ENCODE measurements at regions not wholly inside any gene's neighbourhood (a gene's known extent, or its start where the extent isn't known, plus 50 kb on each side); places are given as distances from the start of the nearest gene placed in this dataset.

DNA sequence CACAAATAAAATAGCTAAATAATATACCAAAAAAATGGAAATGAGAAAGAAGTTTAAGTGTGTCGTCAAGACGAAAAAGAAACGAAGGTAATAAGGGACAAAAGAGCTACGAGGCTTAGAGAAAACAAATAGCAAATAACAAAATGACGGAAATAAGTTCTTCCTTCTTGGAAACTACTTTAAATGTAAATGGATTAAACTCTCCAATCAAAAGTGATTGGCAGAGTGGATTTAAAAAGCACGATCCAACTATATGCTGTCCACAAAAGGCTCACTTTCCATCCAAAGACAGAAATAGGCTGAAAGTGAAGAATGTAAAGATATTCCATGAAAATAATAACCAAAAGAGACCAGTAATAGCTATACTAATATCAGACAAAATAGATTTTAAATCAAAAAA lies 82.4 kb downstream of the DIO3 start:
- TF ChIP-seq, protein P1, sequence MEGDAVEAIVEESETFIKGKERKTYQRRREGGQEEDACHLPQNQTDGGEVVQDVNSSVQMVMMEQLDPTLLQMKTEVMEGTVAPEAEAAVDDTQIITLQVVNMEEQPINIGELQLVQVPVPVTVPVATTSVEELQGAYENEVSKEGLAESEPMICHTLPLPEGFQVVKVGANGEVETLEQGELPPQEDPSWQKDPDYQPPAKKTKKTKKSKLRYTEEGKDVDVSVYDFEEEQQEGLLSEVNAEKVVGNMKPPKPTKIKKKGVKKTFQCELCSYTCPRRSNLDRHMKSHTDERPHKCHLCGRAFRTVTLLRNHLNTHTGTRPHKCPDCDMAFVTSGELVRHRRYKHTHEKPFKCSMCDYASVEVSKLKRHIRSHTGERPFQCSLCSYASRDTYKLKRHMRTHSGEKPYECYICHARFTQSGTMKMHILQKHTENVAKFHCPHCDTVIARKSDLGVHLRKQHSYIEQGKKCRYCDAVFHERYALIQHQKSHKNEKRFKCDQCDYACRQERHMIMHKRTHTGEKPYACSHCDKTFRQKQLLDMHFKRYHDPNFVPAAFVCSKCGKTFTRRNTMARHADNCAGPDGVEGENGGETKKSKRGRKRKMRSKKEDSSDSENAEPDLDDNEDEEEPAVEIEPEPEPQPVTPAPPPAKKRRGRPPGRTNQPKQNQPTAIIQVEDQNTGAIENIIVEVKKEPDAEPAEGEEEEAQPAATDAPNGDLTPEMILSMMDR (IDR thresholded peaks at IDR 0.05; ENCODE audit: partially characterized antibody, unreplicated experiment): no peak

DNA sequence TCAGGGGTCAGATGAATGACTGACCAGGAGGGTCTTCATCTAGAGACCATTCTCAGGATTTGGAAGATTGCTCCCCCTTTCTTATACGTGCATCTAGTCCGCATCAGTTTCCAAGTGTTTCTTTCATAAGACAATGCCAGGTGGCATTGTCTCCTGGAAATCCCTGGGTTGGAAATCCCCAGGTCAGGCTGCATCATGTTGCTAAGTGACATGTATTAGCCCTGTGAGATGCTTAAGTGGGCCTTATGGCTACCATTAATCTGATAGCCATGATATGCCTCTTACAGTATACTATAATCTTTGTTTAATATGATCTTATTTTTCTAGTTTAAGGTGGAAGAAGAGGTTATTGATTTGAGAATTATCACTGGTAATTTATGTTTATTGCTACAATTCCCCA lies 92.8 kb downstream of the DIO3 start:
- peaks cover 4% of the 10 kb centered on the region for H3K9me3 Mint-ChIP-seq (ENCODE audit: unreplicated experiment)
- TF ChIP-seq, protein P1 (IDR thresholded peaks at IDR 0.05; ENCODE audit: partially characterized antibody, unreplicated experiment): no peak
- H3K4me1 Mint-ChIP-seq (ENCODE audit: low read depth, unreplicated experiment): no peaks in the 10 kb centered on the region
- no peak overlapping the region for H3K4me3 Mint-ChIP-seq (ENCODE audit: unreplicated experiment)
- no peak overlapping the region for H3K27ac Mint-ChIP-seq (ENCODE audit: unreplicated experiment)
- H3K36me3 Mint-ChIP-seq (ENCODE audit: unreplicated experiment): peaks cover 6% of the 10 kb centered on the region
- no peaks in the 10 kb centered on the region for H3K27me3 Mint-ChIP-seq (ENCODE audit: unreplicated experiment)
- no peak for DNase-seq

More for the DNA sequence above, 82.4 kb downstream of the DIO3 start:
- DNase-seq: no peak
- Mint-ChIP-seq H3K4me1 (ENCODE audit: low read depth, unreplicated experiment) (no peaks in the 10 kb centered on the region), H3K9me3 (ENCODE audit: unreplicated experiment) (no peaks in the 10 kb centered on the region), H3K36me3 (ENCODE audit: unreplicated experiment) (no peaks in the 10 kb centered on the region), H3K27ac (ENCODE audit: unreplicated experiment) (no peak overlapping the region), H3K4me3 (ENCODE audit: unreplicated experiment) (no peak overlapping the region), H3K27me3 (ENCODE audit: unreplicated experiment) (peaks cover 4% of the 10 kb centered on the region)

DNA sequence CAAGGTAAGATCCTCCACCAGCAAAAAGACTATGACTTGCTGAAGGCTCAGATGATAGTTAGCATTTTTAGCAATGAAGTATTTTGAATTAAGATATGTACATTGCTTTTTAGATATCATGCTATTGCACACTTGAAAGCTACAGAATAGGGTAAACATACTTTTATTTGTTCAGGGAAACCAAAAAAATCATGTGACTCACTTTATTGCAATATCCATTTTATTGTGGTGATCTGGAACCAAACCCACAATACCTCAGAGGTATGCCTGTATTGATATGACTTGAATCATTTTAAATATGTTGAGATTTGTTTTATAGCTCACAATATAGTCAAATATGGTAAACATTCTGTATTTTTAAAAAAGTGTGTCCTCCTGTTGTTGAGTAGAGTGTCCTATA lies 96.1 kb downstream of the DIO3 start:
- H3K27me3 Mint-ChIP-seq (ENCODE audit: unreplicated experiment): no peaks in the 10 kb centered on the region

DNA sequence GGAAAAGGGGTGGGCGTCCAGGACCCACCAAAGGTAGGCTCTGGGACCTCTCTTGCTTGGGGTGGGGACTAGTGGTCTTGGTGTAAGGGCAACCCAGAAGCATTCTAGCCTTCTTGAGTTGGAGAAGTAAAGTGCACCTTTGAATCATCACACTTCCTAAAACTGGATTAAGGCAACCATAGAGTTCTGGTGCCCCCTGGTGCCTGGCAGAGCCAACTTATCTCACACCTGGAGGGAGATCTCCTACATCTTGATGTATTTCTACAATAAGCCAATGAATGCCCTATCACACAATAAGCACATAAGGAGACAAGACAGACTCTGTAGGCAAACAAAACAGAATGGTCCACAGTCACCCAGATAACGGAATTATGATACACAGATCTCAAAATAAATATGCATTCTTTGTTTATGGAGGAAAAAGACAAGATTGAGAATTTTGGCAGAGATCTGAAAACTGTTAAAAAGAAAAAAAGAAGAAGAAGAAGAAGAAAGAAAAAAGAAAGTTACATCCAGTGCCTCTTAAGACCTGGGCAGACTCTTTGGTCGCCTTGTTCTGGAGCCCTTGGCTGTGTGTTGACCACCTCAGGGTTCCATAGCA lies 95.9 kb upstream of the PPP2R5C start:
- peaks cover 2% of the 10 kb centered on the region for H3K27me3 Mint-ChIP-seq (ENCODE audit: unreplicated experiment)
- no peaks in the 10 kb centered on the region for H3K9me3 Mint-ChIP-seq (ENCODE audit: unreplicated experiment)
- H3K4me3 Mint-ChIP-seq (ENCODE audit: unreplicated experiment): no peak overlapping the region
- peaks cover 10% of the 10 kb centered on the region for H3K36me3 Mint-ChIP-seq (ENCODE audit: unreplicated experiment)
- H3K27ac Mint-ChIP-seq (ENCODE audit: unreplicated experiment): no peak overlapping the region
- TF ChIP-seq, protein P1 (IDR thresholded peaks at IDR 0.05; ENCODE audit: partially characterized antibody, unreplicated experiment): no peak
- DNase-seq: peak; percentile 58
- H3K4me1 Mint-ChIP-seq (ENCODE audit: low read depth, unreplicated experiment): no peaks in the 10 kb centered on the region

More for the DNA sequence above, 96.1 kb downstream of the DIO3 start:
- no peak for DNase-seq
- Mint-ChIP-seq H3K36me3 (ENCODE audit: unreplicated experiment) (no peaks in the 10 kb centered on the region), H3K9me3 (ENCODE audit: unreplicated experiment) (no peaks in the 10 kb centered on the region), H3K27ac (ENCODE audit: unreplicated experiment) (no peak overlapping the region), H3K4me1 (ENCODE audit: low read depth, unreplicated experiment) (no peaks in the 10 kb centered on the region), H3K4me3 (ENCODE audit: unreplicated experiment) (no peak overlapping the region)
- TF ChIP-seq, protein P1 (IDR thresholded peaks at IDR 0.05; ENCODE audit: partially characterized antibody, unreplicated experiment): no peak

DNA sequence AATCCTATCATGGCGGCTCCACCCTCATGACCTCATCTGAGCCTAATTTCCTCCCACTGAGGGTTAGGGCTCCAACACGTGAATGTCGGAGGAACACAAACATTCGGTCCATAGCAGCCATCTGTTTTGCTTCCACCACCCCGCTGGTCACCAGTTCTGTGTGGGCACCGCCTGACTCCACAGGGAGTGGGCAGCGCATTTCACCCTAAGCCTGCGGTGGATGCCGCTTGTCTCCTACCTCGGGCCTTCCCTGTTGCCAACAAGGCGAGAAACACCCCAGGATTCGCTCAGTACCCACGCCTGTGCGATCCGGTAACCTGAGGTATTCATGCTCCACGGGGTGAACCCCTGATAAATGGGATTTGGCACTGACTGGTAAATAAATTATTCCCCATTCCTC lies 95.2 kb upstream of the PPP2R5C start:
- Mint-ChIP-seq H3K4me1 (ENCODE audit: low read depth, unreplicated experiment) (no peaks in the 10 kb centered on the region), H3K36me3 (ENCODE audit: unreplicated experiment) (peaks cover 11% of the 10 kb centered on the region), H3K4me3 (ENCODE audit: unreplicated experiment) (no peak overlapping the region), H3K9me3 (ENCODE audit: unreplicated experiment) (no peaks in the 10 kb centered on the region), H3K27me3 (ENCODE audit: unreplicated experiment) (peaks cover 2% of the 10 kb centered on the region), H3K27ac (ENCODE audit: unreplicated experiment) (no peak overlapping the region)
- no peak for DNase-seq
- TF ChIP-seq, protein P1 (IDR thresholded peaks at IDR 0.05; ENCODE audit: partially characterized antibody, unreplicated experiment): no peak

All from glutamatergic neuron (in vitro differentiated cells).